GM19328 (cell line): ENCODE measurements at regions not wholly inside any gene's neighbourhood (a gene's known extent, or its start where the extent isn't known, plus 50 kb on each side); places are given as distances from the start of the nearest gene placed in this dataset.
"Not testable (repeated sequence)": the region's sequence is repeated elsewhere in the genome, so short reads cannot be mapped to it uniquely, and the experiment has no call there.

Experiments used
- ATAC-seq: cut with Tn5 transposase; IDR thresholded peaks from one replicate; pipeline ENCODE4 v1.9.1; 2021; ENCODE audit warnings: mild to moderate bottlenecking, moderate library complexity; ENCODE audit not compliant: unreplicated experiment

DNA sequence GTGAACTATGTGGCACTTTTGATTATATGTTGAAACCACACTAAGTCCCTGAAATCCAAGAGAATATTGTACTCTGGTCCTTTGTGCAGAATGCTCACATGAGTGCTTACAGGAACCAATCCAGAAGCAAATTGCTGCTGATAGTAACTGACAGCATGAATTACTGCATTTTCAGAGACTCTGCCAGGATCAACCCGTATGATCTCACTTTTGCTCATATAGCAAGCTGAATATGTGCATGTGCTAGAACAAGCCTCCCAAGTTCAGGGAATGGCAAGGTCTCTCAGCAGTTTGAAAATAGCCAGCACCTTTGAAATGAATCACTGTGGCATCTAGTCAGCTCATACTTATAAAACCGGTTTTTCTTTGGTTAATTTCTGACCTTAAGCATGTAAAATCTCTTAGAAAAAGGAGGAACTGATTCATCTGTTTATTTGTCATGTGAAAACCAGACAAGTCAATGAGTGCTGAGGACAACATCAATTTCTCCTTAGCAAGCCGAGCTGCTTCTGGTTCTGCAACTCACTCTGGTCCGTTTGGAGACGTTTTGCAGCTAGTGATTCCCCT, 215.7 kb upstream of the ELL2 start:
- ATAC-seq: peak; percentile 55

DNA sequence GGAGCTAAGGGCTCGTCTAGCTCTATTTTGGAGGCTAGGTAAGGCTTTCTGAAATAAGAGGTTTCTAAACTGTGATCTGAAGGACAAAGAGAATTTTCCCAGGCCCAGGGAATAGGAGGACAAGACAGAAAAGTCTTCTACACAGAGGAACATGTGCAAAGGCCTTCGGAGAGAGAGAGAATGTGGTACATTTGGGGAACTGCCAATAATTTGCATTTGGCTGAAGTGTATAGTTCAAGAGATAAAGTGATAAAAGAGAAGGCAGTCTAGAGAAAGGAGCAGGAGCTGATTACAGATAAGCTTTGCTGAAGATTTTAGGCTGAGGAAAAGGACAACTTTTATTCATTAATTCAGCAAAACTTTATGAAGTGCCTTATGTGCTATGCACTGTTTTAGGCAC, 214.4 kb upstream of the ELL2 start:
- no peak for ATAC-seq

DNA sequence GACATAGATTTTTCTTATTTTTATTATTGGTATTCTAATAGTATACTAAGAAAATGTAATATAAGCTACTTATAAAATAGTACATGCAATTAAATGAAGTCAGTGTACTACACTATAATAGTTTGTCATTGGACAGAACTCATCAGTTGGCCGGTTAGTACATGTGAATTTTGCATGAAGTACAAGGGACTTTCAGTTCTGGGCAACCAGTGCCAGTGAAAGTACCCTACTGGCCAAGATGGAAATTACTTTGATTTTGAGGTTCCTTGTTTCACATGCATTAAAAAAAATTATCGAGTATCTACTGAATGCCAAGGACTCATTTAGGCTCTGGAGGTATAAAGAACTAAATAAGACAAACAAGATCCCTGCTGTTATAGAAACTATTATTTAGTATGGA, 213.4 kb upstream of the ELL2 start:
- ATAC-seq: no peak

DNA sequence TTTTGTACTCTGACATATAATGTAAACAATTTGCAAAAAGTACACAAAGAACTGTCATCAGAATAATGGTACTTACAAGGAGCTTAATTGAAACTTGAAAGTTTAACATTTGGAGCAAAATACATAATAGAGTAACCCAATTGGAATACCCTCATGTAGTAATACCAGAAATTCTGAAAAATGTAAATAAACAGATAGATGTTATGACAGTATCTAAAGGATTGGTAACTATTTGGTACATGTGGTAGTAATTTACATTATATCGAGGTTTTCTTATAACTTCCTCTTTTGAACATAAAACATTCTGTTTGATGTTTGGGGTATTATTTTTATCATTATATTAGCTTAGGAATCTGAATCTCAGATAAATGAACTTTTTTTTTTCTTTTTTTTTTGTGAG, 211.7 kb upstream of the ELL2 start:
- ATAC-seq: no peak

DNA sequence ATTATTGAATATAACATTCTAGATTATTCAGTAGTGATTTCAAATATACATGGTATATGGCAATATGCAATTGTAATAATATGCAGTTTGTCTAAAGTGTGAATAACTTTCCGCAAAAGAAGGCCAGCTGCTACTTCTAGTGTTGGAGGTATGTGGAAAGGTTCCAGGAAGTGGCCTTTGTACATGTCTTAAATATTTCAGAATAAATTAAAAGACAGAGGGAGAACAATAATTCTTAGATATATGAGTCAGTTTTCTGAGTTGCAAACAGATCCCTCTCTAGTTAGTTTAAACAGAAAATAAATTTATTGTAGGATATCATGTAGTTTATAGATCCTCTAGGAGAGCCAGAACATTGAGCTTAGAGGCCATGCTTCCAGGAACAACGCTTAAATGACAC, 210.8 kb upstream of the ELL2 start:
- no peak for ATAC-seq

DNA sequence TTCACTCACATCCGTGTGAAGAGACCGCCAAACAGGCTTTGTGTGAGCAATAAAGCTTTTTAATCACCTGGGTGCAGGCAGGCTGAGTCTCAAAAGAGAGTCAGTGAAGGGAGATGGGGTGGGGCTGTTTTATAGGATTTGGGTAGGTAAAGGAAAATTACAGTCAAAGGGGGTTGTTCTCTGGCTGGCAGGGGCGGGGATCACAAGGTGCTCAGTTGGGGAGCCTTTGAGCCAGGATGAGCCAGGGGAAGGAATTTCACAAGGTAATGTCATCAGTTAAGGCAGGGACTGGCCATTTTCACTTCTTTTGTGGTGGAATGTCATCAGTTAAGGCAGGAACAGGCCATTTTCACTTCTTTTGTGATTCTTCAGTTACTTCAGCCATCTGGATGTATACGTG, 210.3 kb upstream of the ELL2 start:
- ATAC-seq: not testable (repeated sequence)

DNA sequence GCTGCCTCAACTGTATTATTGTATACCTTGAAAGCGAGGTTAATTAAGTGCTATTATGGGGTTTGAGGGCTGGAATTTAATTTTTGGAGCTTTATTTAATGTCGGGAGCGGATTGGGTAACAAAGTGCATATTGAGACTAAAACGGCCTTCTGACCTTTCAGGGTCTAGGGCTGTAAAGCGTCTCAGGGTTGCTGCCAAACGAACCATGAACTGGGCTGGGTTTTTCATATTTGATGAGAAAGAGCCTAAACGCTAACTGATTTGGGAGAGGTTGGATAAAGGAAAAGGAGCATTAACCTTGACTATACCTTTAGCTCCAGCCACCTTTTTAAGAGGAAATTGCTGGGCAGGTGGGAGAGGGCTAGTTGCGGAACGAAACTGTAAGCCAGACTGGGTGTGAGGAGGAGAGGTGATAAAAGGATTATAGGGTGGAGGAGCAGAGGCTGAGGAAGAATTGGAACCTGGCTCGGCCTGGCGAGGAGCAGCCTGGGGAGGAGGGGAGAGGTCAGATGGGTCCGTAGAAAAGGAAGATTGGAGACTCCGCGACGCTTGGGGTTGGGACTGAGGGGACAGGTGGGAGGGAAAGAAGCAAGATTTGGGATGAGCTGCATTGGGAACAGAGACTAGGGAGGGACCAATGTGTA, 209.0 kb upstream of the ELL2 start:
- not testable (repeated sequence) for ATAC-seq

DNA sequence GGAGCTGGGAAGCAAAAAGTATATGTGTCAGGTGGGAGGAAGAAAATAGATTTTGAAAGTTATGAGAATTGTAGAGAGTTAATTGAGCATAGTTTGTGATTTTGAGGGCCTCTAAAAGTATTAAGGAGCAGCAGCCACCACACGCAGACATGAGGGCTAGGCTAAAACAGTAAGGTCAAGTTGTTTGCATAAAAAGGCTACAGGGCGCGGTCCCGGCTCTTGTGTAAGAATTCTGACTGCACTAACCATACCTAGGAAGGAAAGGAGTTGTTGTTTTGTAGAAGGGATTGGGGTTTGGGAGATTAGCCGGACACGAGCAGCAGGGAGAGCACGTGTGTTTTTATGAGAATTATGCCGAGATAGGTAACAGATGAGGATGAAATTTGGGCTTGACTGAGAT, 207.2 kb upstream of the ELL2 start:
- not testable (repeated sequence) for ATAC-seq

DNA sequence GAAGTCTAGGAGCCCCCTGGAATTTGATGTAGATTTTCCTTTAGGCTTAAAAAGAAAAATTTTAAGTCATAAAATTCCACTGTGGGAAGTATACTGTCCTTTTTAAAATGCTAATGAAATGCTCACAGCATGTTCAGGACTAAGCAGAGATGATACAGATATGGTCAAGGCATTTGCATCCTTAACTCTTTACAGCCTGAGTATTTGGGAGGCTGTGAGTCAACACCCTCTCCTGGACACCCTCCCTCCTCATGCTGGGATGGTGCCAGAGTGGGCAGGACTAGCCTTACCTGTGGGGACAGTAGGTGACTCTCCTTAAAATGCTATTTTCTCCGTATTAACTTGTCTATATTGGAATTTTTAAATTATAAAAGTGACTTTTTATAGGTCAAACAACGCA, 197.4 kb upstream of the ELL2 start:
- ATAC-seq: no peak

DNA sequence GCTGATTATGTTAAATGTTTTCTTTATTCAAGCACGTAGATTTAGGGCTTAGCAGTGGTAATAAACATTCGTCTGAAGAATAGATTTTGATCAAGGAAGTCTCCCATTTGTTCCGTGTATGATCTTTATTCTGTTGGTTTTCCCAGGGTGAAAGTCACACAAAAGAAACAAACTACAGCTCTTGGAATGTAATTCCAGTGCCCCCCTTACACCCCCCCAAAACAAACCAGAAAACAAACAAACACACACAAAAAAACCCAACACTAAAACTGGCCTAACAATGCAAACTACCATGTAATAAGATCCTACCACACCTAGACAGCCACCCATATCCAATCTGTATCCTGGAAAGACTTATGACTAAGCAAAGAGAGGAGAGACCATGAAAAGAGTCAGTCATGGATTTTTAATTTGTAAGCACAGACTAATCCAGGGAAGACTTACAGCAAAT, 196.2 kb upstream of the ELL2 start:
- ATAC-seq: no peak

DNA sequence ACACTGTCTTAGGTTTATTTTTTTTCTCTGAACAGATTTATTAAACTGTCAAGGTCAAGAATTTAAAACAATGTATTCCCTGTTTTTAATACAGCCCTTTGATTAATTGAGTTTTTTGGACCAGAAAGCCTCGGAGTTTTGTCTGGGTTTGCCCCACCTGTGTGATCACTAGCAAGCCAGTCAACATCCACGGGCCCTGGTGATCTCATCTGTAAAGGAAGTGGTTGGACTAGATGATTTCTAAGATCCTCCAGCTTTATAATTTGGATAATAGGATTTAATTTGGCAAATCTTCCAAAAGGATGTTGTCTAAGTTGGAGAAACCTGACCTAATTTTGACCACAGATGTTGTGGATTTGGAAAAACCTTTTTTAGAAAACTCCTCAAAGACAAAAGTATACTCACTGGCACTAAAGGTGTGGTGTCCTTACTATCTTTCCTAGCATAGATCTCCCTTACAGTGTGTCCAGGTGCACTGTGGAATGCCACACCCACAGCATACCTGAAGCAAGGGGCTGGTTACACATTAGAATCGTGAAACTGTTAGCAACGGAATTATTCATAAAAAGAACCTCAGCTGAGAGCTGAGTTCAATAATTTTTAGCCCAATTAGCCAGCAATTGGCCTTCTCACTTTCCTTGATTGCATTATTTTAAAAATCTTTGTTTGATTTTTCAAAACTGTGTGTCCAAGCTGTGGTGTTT, 195.6 kb upstream of the ELL2 start:
- ATAC-seq: no peak

DNA sequence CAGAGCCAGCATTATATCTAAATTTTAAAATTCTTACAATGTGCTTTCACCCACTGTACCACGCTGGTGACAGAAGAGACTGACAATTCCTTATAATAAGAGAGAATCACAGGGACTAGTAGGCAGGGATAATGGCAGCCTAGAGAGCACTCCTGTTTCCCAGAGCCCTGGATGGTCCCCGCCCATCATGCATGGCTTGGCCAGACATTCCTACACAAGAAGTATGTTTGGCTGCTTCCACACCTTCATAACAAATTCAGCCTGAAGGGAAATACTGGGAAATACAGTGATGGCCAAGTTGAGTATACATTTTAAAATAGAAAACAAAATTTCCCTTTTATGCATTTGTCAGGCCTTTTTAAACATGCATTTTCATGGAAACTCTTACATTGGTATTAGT, 193.5 kb upstream of the ELL2 start:
- no peak for ATAC-seq

DNA sequence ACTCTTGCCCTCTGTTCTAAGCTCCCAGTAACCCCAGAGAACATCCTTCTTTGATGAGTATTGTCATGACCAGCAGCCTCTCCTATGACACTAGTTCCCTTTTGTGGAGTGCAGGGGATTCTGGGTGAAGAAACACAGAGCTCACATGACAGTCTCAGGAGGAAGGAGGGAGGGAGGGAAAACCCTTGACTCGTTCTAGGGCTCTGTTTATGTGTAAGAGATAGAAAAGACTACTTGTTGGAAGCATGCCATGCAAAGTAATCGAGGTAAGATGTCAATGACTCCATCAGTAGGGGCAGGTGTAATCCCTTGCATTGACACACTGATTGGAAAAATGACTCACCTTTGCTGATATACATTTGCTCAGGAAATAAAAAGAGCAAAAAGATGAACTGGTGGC, 190.2 kb upstream of the ELL2 start:
- ATAC-seq: no peak

DNA sequence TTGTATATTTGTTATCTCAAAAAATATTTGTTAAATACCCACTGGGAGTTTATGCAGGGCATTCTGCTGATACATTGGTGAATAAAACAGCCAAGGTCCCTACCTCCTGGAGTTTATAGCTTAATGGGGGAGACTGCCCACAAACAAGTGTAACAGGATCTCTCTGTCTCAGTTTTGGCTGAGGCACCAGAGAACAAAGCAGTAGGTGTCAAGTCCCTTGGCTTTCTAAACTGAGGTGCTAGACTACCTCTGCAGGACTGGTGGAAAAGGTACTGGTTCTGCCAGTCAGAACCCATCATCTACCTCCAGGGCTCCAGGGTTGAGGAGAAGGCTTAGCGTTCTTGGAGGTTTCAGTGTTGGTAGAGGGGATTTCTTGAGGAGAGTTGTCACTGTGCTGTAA, 188.4 kb upstream of the ELL2 start:
- ATAC-seq: no peak

DNA sequence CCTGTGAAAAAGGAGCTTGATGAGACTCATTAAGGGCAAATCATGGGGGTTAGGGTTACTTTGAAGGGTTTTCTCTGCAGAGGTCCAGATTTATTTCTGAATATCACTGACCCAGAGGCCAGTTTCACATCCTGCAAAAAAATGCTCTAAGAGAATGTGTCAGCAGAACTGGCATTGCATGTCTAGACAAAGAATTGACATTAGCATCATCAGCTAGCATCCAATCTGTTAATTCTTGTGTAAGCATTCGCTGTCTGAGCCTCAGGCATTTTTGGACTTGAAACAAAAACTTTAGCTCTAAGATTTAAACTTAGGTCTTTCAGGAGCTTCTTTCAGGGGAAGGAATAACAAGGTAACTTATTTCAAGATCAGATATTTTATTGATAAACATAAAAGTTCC, 187.9 kb upstream of the ELL2 start:
- ATAC-seq: no peak

DNA sequence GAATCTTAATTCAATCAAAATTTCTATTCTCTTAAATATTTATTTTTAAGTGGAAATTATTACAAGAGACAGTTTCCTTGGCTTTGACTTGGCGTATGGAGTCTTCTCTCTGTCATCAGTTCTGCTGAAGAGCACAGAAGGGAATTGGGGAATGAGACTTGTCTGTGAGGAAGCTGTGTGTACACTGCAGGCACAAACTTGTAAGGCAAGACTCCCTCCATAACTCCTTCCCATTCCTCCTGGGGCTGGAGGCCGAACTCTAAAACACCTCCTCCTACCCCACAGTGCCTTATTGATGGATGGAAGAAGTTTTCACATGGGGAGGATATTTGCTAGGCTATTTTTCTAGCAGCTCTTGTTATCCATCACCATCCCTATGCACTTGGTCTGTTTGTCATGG, 187.4 kb upstream of the ELL2 start:
- ATAC-seq: no peak

DNA sequence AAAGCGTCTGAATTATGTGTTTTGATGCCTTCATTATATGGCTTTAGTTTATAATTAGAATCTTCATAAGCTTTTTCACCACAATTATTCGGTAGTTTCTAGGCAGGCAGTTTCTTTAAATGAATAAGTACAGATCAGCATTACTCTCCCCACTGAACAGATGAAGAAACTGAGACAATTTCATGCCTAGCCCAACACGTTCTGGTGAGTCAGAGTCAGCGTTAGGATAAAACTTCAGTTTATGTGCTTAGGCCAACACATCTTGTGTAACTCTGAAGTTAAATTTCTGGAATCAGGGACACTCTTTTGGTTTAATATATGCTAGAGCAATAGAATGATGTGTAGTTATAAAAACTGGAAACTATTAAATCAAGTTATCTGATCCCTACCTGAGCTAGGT, 186.7 kb upstream of the ELL2 start:
- ATAC-seq: no peak

DNA sequence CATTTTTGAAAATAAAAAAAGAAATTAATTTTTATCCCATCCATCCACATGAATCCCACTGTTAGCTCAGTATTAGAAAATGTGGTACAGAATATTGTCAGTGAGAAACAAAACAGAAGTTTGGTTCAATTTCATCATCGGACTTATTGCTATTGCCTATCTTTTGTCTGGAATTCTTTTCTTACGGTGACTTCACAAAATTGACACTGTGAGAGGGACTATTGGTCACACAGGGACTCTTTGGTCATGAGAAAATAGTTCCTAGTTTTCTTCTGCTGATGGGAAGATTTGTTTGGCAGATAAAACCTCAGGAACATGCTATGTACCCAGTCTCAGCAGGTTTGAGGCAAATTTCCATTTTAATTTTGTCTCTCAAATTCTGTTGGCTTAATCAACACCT, 186.2 kb upstream of the ELL2 start:
- ATAC-seq: no peak

DNA sequence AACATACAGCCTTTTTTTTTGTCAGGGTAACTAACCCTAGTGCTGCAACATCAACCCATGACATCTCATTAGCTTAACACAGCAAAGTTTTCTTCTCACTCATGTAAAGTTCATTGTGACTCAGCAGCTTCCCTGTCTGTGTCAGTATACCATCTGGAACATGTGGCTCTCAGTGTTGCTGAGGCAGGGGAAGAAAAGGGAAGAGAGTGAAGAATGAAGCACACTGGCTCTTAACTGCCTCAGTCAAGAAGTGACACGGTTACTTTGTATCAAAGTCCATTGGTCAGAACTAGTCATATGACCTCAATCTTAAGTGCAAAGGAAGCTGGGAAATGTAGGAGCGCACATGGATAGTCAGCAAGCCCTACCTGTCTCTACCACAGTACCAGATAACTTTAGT, 185.0 kb upstream of the ELL2 start:
- peak; percentile 61 for ATAC-seq

DNA sequence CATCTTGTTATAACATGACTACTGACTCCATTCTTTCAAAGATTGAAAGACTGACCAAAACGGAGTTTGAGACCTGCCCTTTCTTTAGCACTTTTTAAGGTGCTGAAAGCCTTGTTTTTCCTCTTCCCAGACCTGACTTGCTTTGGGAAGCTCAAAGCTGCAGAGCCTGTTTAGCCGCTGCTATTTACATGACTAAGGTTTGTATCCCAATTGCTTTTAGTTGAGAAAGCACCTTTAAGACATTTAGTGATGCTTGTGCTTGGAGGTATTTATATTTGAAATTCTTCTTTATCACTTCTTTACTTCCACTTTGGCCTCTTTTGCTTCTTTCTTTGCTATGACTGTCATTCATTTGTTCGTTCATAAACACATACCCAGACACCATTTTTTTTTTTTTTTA, 182.6 kb upstream of the ELL2 start:
- no peak for ATAC-seq

DNA sequence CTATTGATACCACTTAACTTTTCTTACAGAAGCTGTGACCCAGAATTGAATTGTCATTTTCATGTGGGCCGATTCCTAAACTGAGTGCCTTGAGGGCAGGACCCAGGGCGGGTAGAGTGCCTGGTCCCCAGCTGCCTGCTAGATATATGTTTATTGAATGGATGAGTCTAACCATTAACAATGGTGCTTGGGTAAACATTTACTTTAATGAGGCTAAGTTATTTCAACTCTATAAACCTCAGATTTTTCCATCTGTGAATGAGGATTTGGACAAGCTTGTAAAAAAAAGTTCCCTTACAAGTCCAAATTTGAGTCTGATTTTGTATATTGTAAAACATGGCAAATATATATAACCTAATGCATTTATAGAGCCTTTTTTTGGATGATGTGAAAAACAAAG, 181.8 kb upstream of the ELL2 start:
- no peak for ATAC-seq

DNA sequence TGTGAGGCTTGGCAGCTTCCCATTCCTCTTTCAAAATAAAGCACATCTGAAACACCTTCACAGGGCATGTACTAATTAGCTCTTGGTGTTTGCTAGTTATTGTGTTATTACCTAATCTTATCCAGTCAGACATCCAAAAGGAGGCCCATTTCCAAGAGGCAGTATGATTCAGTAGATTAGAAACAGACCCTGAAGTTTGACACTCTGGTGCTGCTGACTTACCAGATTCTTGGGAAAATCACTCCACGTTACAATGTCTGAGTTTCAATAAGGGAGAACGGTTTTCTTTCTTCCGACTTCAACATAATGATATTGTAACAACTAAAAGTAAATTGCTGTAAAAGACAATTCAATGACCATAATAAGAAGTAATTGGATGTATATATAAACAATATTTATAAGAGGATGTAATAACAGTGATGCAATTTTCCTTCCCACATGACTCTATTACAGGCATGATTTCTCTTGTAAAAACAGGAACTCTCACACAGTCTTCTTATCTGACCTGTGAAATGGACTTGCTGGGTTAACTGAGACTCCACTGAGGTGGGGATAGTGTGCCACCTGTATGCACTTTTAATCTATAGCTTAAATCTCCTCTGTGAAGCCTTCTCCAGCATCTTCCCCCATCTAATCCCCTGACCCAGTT, 181.3 kb upstream of the ELL2 start:
- ATAC-seq: no peak
